ENCODE measurements at regions not wholly inside any gene's neighbourhood (a gene's known extent, or its start where the extent isn't known, plus 50 kb on each side); places are given as distances from the start of the nearest gene placed in this dataset.
"Not testable (repeated sequence)": the region's sequence is repeated elsewhere in the genome, so short reads cannot be mapped to it uniquely, and the experiment has no call there.

- DNase-seq, result no peak
Observed at GRCh38 chr9:99635032-99635431, 186.7 kb upstream of the NR4A3 start.

DNA sequence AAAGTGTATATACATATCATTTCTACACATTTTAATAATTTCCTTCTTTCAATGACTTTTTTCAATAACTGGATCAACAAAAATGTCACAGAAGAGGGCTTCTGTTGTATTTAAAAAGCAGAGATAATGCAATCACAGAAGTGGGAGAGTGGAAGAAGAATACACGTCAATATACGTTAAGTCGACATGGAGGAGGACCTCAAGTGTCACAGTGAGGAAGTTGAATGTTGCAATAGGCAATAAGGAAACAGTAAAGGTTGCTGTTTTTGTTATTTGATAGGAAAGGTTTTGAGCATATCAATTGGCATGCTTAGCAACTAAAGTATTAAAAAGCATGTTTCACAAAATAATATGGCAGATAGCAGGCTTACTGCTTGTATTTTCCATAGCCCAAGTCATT, 184.0 kb upstream of the NR4A3 start:
- DNase-seq, result no peak

DNA sequence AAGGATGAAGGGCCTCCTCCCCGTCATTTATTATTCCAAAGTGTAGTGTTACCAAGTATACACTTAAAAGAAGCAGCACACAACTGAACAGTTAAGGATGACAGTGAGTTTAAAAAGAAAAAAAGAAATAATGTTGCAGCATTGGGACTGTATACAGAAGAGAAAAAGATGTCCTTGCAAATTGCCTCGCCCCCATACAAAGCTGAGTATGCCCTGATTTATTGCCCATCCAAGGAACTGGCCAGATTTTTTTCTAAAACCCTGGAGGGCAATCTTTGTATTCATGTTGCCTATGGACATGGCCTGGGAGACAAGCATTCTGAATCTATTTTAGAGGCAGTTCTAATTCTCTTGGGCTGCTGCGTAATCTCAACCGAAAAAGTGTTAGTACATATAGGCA, 182.7 kb upstream of the NR4A3 start:
- DNase-seq, result no peak

GRCh38 chr9:99647604-99648003, 174.1 kb upstream of the NR4A3 start:
- no peak for DNase-seq

- no peak for DNase-seq
Observed at GRCh38 chr9:99650187-99650874, 171.4 kb upstream of the NR4A3 start.

DNA sequence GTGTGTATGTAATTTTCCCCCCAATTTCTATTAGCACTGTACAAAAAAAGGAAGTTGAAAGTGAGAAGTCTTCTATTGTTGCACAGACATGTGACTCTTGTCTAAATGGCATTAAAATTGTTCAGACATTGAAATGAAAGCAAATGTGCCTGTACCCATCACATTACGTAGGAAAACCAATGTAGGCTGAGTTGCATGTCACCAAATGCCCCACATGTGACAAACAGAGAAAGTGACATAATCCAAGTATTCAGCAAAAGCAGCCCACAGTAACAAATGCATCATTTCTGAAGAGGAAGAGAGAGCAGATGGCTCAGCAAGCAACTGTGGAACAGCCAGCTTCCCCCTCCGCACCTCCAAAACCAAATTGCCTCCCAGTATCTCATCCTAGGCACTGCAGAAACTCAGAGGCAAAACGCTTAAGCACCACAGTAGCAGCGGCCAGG, 161.5 kb upstream of the NR4A3 start:
- no peak for DNase-seq

DNA sequence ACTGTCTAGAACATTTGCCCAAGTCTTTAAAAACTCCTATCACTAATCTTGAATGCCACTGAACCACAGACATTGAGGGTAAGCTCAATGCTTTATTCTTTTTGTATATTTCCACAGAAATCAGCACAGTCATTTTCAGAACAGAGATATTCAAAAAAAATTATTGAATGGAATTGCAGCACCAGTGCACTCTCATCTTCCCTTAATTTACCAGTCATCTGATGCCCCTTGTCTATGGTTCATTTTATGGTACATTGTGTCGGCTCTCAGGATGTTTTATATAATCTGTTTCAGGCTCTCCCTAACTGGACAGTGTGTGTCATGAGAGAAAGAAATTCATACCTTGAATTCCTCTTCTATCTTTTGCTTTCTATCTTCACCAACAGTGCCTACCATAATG, 158.4 kb upstream of the NR4A3 start:
- no peak for DNase-seq

- no peak for DNase-seq
Observed at GRCh38 chr9:99663856-99664255, 157.8 kb upstream of the NR4A3 start.

- DNase-seq, result no peak
Observed at GRCh38 chr9:99666571-99666970, 155.1 kb upstream of the NR4A3 start.

- DNase-seq, result not testable (repeated sequence)
Observed at GRCh38 chr9:99670886-99671285, 150.8 kb upstream of the NR4A3 start.

DNA sequence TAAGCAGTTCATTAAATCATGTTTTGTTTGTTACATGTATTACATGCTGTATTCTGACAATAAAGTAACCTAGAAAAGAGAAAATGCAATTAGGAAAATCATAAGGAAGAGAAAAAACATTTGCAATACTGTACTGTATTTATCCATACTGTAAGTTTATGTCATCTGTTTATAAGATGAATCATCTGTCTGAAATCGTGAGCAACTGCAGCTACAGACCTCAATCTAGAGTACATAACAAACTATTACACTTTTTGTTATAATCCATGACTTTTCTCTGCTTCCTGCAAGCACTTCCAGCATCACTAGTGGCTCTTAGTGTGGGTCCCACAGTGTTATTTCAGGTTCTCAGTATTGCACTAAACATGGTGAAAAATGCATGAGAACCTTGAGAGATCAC, 144.4 kb upstream of the NR4A3 start:
- DNase-seq, result no peak

DNA sequence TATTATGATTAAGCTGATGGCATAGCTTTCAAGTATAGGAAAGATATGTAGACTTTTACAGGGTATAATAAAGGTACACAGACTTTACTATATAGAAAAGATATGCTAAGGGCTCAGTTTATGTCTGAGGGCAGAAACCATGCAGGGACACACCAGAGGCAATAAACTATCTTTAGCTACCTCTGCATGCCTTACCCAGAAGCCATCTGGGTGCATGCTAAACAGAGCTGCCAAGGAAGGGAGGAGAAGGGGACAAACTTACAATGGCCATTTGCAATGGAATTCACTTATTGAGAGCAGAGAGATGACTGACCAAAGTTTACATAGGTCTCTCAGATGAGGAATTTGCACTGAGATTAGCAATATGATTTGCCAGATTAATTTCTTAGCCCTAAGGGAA, 143.1 kb upstream of the NR4A3 start:
- DNase-seq, result no peak

DNA sequence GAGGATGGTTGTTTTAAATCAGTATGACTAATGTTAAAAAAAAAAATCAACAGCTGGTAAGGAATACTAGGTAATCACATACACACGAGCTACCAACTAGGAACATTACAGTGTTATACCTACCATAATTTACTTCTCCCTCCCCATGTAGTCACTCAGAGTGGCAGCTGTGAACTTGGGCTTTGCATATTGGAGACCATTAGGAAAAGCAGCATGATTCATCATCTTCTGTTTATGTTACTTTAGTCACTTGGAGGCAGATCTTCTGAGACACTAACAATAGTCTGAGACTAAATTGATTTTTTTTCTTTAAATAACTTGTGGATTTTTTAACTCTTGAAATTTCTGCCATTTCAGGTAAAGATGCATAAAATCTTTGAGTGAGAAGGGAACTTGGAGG, 141.5 kb upstream of the NR4A3 start:
- DNase-seq, result no peak

- no peak for DNase-seq
Observed at GRCh38 chr9:99681113-99681512, 140.6 kb upstream of the NR4A3 start.

DNA sequence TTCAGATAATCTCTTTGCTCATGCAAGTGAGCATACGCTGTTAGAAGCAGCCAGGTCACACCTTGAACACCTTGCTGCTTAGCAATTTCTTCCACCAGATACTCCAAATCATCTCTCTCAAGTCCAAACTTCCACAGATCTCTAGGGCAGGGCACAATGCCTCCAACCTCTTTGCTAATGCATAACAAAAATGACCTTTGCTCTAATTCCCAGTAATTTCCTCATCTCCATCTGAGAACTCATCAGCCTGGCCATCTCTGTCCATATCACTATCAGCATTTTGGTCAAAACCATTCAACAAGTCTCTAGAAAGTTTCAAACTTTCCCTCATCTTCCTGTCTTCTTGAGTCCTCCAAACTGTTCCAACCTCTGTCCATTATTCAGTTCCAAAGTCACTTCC, 139.3 kb upstream of the NR4A3 start:
- DNase-seq, result no peak

DNA sequence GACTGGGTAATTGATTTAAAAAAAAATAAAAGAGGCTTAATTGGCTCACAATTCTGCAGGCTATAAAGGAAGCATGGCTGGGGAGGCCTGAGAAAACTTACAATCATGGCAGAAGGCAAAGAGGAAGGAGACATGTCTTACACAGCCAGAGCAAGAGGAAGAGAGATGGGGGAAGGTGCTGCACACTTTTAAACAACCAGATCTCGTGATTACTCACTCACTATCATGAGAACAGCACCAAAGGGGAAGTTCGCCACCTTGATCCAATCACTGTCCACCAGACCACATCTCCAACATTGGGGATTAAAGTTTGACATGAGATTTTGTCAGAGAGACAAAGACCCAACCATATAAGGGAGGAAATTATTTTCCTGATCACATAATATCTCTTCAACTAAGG, 138.8 kb upstream of the NR4A3 start:
- no peak for DNase-seq

DNA sequence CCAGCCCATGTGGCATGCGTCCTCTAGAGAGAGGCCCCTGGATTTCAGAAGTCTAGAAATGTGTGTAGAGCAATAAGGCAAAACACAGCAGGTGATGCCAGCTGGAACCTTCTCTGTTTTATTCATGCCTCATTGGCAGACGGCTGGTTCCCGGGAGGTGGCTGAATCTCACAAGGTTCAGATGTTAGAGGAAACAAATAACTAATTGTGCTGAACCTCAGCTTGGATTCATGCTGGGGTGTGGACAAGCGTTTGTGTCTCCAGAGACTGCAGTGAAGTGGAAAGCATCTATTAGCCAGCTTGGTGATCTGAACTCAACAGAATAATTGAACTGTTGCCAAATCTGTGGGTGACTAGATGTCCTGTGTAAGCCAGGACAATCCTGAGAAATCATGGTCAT, 131.1 kb upstream of the NR4A3 start:
- DNase-seq, result no peak

DNA sequence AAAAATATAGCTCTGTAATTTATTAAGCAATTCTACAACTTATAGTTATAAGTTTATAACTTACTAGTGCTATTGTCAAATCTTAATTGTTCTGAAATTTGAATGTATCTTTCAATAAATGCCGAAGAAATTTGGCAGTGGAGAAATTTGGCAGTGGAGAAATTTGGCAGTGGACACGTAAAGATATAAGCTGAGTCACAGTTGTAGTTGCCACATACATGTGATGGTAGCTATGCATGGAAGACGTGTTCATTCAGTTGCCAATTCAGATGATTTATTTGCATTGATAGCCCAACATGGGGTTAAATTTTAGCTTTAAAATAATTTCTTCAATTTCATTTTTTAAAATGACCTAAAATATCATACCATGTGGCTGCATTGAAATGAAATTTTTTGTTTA, 127.8 kb upstream of the NR4A3 start:
- no peak for DNase-seq

DNA sequence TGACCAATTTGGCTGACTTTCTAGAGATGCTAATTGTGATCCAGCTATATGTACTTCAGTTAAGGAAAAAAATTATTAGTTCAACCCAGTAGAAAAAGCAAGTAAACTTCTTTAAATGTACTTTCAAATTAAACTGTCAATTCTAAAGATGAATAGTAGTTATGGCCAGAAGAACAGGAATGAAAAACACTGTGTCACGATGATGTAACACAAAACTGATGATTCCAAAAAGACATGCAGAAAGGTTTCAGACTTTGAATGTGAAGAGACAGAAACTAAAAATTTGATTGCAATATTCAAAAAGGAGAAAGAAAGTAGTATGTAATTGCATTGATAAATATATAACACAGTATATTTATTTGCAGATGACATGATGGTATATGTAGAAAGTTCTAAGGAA, 127.3 kb upstream of the NR4A3 start:
- no peak for DNase-seq

- DNase-seq, result no peak
Observed at GRCh38 chr9:99699396-99699795, 122.3 kb upstream of the NR4A3 start.

DNA sequence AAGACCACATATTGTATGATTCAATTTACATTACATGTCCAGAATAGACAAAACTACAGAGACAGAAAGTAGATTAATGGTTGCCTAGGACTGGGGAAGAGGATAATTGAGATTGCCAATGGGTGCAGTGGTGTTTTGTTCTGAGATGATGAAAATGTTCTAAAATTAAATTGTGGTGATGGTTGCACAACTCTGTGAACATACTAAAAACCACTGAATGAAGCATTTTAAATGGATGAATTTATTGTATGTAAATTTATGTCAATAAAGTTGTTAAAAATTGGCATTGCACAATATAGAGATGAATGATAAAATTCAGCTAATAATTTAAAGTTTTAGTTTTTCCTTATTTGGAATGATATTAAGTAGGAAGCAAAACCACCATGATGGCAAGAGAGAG, 109.5 kb upstream of the NR4A3 start:
- no peak for DNase-seq

- no peak for DNase-seq
Observed at GRCh38 chr9:99713838-99714306, 107.8 kb upstream of the NR4A3 start.

GRCh38 chr9:99718631-99719030, 103.1 kb upstream of the NR4A3 start:
- no peak for DNase-seq

- DNase-seq, result no peak
Observed at GRCh38 chr9:99720455-99721050, 101.1 kb upstream of the NR4A3 start.

- no peak for DNase-seq
Observed at GRCh38 chr9:99721898-99722297, 99.8 kb upstream of the NR4A3 start.
